Brain pericyte (primary cell): ENCODE measurements at regions not wholly inside any gene's neighbourhood (a gene's known extent, or its start where the extent isn't known, plus 50 kb on each side); places are given as distances from the start of the nearest gene placed in this dataset.

Source experiments
- DNase-seq: peaks from one replicate; pipeline ENCODE4 v3.0.0-alpha.2; 2012; ENCODE audit warnings: low read depth, low spot score

- DNase-seq = no peak
Measured at GRCh38 chr5:97694091-97694490, 511.0 kb upstream of the RIOK2 start.

- DNase-seq = no peak
Measured at GRCh38 chr5:97714424-97714823, 531.4 kb upstream of the RIOK2 start.

DNA sequence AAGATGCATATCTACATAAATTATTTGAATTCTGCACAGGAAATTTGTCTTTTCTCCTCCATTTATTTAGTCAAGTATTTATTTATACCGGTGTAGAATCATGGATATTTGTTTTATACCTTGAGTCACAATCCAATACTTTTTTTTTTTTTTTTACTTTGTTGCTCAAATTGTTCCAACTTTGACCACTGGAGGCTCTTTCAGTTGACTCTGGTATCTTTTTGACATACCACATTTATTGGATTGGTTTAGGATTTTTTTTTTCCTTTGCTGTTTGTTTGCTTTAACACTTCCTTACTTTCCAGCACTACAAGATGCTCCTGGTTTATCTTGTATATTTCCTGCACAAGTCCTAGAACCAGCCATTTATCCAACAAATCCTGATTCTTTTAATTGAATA lies 543.1 kb upstream of the RIOK2 start:
- DNase-seq = no peak

- DNase-seq = no peak
Measured at GRCh38 chr5:97728920-97729319, 545.9 kb upstream of the RIOK2 start.

DNA sequence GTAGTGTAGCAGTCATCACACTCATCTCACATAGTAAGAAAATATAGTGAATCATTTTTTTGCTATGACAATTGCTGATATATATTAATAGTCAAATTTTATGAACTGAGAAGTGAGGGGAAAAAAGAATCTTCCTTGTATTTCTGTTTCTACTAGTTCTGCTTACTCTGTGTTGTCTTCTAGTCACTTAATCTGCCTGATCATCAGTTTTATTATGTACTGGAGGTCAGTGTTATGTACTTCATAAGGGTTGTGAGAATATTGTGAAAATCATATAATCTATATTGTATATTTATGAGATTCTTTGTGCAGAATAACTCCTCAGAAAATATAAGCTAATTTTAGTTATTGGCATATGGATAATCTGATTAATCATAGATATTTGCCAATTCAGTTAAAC lies 546.9 kb upstream of the RIOK2 start:
- no peak for DNase-seq

DNA sequence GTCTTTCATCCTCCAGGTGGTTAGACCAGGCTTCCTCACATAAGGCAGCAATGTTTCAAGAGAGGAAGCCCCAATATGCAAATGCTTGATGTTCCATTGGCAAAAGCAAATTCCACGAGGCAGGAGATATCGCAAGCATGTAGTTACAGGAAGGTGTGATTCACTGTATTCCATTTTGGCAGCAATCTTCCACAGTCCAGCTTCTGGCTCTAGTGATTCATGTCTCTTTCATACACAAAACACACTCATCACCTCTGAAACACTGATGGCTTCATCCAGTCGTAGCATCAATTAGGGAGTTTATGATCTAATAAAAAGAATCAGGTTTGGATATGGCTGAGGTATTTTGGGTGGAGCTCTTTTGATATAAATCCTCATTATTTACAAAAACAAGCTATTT lies 552.2 kb upstream of the RIOK2 start:
- no peak for DNase-seq

DNA sequence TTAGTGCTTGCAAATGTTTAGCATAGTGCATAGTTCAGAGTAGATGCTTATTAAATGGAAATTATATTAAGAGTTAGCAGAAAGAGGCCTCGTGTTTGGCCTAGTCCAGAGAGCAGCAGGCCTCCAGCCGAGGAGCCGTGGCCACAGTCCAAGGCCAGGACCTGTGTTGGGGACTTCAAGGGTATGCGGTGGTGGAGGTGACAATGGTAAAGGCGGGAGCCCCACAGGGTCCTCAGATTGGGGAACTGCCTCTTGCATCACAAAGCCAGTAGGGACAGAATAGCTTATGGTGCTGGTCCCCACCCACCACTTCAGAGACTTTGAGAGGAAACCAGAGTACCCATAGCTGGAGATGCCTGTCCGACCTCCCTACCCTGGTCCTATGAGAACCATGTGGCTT lies 554.6 kb upstream of the RIOK2 start:
- no peak for DNase-seq

DNA sequence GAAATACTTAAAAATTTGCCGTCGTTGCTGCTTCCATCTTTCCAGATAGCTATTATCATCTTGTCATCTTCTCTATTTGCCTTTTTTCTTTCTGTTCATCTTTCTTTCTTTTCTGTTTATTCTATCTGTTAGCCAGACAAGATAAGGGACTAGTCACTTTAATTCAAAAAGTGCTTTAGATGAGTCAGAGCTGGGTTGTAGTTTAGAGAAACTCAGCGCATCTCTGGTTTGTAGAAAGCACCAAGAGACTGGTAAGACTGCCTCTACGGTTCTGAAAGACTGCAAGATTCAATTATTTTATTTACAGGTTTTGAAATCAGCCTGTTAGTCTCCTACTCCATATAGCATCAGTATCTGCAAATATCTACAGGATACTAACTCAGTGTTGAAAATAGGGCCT lies 562.8 kb upstream of the RIOK2 start:
- no peak for DNase-seq

- no peak for DNase-seq
Measured at GRCh38 chr5:97750576-97750975, 567.5 kb upstream of the RIOK2 start.

GRCh38 chr5:97751540-97751939 lies 568.5 kb upstream of the RIOK2 start:
- DNase-seq = no peak

- no peak for DNase-seq
Measured at GRCh38 chr5:97752871-97753270, 569.8 kb upstream of the RIOK2 start.

- no peak for DNase-seq
Measured at GRCh38 chr5:97762483-97762882, 579.4 kb upstream of the RIOK2 start.

GRCh38 chr5:97764700-97765099 lies 581.7 kb upstream of the RIOK2 start:
- peak; percentile 8 for DNase-seq

GRCh38 chr5:97778451-97778850 lies 595.4 kb upstream of the RIOK2 start:
- no peak for DNase-seq

GRCh38 chr5:97788369-97788768 lies 605.3 kb upstream of the RIOK2 start:
- no peak for DNase-seq

GRCh38 chr5:97797994-97798451 lies 615.0 kb upstream of the RIOK2 start:
- no peak for DNase-seq

DNA sequence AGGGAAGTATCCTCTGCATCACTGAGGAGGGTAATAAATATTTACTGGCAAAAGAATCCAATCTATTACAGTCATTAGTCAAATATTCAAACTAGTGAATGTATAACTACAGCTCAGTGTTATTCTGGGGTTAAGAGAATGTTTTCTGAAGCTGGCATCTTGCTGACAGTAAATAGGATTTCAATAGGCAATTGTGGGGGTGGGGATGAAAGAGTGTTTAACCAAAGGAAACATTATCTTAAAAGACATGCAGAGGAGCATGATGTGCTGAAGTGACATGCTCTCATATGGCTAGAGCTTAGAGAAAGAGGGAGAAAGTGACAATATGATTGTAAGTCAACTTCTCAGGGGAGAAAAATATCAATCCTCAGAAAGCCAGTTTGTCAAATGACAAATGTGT lies 618.4 kb upstream of the RIOK2 start:
- DNase-seq = no peak

GRCh38 chr5:97820138-97820537 lies 637.1 kb upstream of the RIOK2 start:
- no peak for DNase-seq

- DNase-seq = no peak
Measured at GRCh38 chr5:97832645-97833296, 649.7 kb upstream of the RIOK2 start.

DNA sequence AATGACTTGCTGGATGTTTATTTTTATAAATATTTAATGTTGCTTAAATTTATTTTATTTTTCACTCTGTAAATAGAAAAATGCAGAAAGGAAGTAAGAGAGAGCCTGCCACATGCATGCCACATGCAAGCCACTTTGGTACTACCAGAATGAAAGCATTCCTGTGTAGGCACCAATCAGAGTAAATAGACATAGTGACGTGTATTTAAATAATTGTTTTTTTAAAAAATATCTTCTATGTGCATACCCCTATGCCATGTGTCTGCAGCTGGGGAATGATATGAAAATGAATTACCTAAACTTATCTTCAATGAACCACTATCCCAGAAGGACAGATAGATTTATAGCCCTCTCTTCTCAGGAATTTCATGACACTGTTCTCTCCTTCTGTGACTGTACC lies 651.5 kb upstream of the RIOK2 start:
- no peak for DNase-seq

GRCh38 chr5:97835112-97835511 lies 652.1 kb upstream of the RIOK2 start:
- DNase-seq = no peak

DNA sequence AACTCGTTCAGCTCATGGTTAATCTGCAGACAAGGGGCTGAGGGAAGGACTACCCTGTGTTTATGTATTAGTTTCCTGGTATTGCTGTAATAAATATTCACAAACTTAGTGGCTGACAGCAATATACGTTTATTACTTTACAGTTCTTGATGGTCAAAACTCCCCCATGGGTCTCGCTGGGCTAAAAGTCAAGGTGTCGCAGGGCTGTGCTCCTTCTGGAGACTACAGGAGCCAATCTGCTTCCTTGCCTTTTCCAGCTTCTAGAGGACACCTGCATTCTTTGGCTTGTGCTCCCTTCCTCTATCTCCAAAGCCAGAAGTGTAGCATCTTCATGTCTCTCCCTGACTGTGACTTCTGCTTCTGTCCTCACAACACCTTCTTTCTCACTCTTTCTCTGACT lies 653.8 kb upstream of the RIOK2 start:
- DNase-seq = no peak

DNA sequence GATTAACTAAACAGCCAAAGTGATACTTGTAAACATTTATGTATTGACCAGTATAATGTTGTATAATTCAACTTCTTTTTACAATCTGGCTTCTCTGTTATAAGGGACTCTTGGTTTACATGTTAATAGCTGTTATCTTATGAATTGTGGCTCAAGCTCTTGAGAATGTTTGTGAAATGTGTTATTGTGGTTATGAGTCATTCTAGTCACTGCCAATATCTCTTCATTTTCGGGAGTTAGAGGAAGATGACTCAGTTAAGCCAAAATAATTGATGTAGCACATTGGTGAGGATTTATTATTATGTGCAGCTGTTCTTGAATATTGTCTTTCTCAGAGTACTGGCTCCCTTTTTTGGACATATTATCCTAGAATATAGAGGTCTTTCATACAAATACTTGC lies 655.2 kb upstream of the RIOK2 start:
- peak; percentile 90 for DNase-seq
